Stimulated activated memory B cell treated with anti-CD40 and anti-IgM and Interleukin-4, amounts not matched to agents 10 μg/mL and 1 μg/mL and 100 μg/mL, for 72 hours (primary cell): ENCODE measurements at regions not wholly inside any gene's neighbourhood (a gene's known extent, or its start where the extent isn't known, plus 50 kb on each side); places are given as distances from the start of the nearest gene placed in this dataset.

Experiments
- ATAC-seq: fragments of 150-1000 bp; cut with Tn5 transposase; 2 replicates; pipeline ENCODE4 v1.10.0; 2021
- H3K27ac Mint-ChIP-seq: one replicate; pipeline ENCODE4 v1.8.0; 2022; ENCODE audit warnings: mild to moderate bottlenecking, mixed read lengths
- H3K27me3 Mint-ChIP-seq: one replicate; pipeline ENCODE4 v1.8.0; 2022; ENCODE audit warnings: mixed read lengths
- H3K36me3 Mint-ChIP-seq: one replicate; pipeline ENCODE4 v1.8.0; 2022; ENCODE audit warnings: mixed read lengths
- H3K4me1 Mint-ChIP-seq: one replicate; pipeline ENCODE4 v1.8.0; 2022; ENCODE audit warnings: mixed read lengths
- H3K4me3 Mint-ChIP-seq: one replicate; pipeline ENCODE4 v1.8.0; 2022; ENCODE audit warnings: mild to moderate bottlenecking, moderate library complexity, mixed read lengths
- H3K9me3 Mint-ChIP-seq: one replicate; pipeline ENCODE4 v1.8.0; 2022; ENCODE audit warnings: mixed read lengths

DNA sequence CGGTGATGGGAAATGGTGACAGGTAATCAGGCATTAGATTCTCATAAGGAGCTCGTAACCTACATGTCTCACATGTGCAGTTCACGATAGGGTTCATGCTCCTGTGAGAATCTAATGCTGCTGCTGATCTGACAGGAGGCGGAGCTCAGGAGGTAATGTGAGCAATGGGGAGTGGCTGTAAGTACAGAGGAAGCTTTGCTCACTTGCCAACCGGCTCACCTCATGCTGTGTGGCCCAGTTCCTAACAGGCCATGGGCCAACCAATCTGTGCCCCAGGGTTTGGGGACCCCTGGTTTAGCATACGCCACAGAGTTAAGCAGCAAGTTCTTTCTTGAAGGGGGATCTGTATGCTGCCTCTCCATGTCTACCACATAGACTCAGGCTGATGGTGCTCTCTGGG lies 133.1 kb downstream of the IQUB start:
- no peak overlapping the region for H3K27ac Mint-ChIP-seq
- H3K36me3 Mint-ChIP-seq, result no peaks in the 10 kb centered on the region
- no peak for ATAC-seq
- H3K9me3 Mint-ChIP-seq, result no peaks in the 10 kb centered on the region
- no peaks in the 10 kb centered on the region for H3K4me1 Mint-ChIP-seq
- H3K4me3 Mint-ChIP-seq, result no peak overlapping the region
- no peaks in the 10 kb centered on the region for H3K27me3 Mint-ChIP-seq

DNA sequence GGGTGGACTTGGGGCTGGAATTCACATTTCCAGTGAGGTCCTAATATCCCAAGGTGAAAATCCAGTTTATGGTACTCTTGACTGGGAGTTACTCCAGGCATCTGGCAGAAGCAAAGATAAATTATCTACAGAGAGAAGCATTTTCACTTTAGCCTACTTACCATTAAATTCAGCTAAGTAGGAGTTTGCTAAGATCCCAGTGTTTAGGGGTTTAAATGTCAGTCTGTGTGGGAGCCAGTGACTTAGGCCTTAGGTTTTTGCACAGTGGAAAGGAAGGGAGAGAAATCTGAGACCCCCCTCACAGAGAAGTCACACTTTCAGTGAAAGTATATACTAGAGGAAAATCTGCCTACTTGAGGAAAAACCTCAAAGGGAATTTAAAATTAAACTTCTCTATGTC lies 134.2 kb downstream of the IQUB start:
- Mint-ChIP-seq H3K9me3 (no peaks in the 10 kb centered on the region), H3K36me3 (no peaks in the 10 kb centered on the region), H3K4me1 (no peaks in the 10 kb centered on the region), H3K27ac (no peak overlapping the region), H3K4me3 (no peak overlapping the region), H3K27me3 (no peaks in the 10 kb centered on the region)
- no peak for ATAC-seq

DNA sequence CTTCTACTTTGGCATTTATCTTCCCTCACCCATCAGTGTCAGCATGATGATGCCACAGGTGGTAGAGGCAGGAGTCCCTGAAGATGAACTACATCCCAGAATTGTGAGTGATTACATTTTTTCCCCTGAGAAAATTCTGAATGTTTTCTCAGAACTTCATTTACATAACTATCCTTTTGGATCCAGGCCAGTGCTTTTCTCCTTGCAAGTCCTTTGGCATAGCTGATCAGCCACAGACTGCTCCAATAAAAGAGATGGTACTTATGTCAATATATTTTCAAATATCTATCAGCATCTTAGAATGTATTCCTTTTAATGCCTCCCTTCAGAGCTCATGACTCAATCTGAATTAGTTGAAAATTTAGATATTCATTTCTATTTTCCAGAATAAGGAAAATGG lies 135.5 kb downstream of the IQUB start:
- Mint-ChIP-seq H3K9me3 (no peaks in the 10 kb centered on the region), H3K36me3 (no peaks in the 10 kb centered on the region), H3K27me3 (no peaks in the 10 kb centered on the region), H3K4me3 (no peak overlapping the region), H3K27ac (no peak overlapping the region), H3K4me1 (no peaks in the 10 kb centered on the region)
- no peak for ATAC-seq

DNA sequence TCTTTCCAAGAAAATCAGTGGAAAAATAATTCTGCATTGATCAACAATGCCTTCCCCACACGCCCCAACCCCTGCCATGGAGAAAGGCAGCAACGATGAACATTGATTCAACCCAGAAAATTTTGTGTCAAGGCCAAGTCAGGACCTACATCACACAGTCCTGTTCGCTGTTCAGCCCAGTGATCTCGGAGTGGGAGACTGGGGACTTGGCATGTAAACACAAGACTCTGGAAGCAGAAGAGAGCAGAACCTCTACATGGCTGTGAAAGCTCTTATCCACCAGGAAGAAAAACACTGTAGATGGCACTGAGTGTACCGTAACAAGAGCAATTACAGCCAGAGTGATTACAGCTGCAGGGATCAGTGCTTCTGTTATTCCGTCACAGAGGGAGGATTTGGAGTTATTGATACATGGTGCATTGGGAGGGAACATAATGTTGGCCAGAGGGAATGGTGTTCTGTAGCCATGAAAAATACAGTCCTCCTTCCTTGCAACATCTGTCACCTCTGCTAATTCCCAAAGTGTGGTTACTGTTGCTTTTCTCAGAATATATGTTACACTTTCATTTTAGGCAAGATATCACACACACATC lies 136.6 kb downstream of the IQUB start:
- Mint-ChIP-seq H3K4me3 (no peak overlapping the region), H3K27ac (no peak overlapping the region), H3K9me3 (no peaks in the 10 kb centered on the region), H3K36me3 (no peaks in the 10 kb centered on the region), H3K4me1 (no peaks in the 10 kb centered on the region), H3K27me3 (no peaks in the 10 kb centered on the region)
- no peak for ATAC-seq

DNA sequence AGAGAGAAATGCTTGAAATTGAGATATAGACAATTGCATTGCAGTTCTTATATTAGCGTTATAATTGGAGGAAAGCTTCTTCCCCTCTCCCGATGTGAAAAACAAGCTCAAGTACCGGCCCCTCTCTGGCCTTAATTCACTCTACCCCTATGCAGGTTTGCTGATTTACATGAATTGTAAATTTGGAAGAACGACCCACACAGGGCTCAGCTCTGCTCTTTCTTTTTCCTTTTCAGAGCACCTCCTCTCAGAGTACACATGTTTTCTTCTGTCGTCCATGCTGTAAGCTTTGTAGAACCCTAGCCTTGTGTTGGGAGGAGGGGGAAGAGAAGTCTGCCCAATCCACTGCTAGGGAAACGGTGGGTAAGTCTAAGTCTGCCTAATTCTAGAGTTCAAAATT lies 140.8 kb downstream of the IQUB start:
- Mint-ChIP-seq H3K4me3 (no peak overlapping the region), H3K27ac (no peak overlapping the region), H3K9me3 (no peaks in the 10 kb centered on the region), H3K27me3 (no peaks in the 10 kb centered on the region), H3K4me1 (no peaks in the 10 kb centered on the region), H3K36me3 (no peaks in the 10 kb centered on the region)
- ATAC-seq, result no peak

DNA sequence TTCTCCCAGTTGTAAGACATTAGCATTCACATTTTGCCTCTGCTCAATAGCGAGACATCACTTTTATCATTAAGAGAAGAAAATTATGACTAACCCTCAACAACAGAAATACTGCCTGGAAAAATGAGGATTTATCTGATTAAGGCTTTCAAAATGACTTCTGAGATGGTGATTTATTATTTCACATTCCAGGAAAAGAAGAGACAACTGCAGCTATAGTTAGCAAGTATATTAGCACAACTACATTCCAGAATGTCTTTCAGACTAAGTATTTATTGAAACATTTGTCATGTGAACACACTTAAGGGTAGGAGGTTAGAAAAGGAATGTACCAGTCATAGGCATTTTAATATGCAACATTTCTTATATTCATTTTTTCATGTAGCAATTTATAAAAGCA lies 162.0 kb downstream of the IQUB start:
- no peaks in the 10 kb centered on the region for H3K36me3 Mint-ChIP-seq
- H3K27me3 Mint-ChIP-seq, result no peaks in the 10 kb centered on the region
- H3K27ac Mint-ChIP-seq, result no peak overlapping the region
- H3K4me3 Mint-ChIP-seq, result no peak overlapping the region
- no peak for ATAC-seq
- peaks cover 3% of the 10 kb centered on the region for H3K9me3 Mint-ChIP-seq
- H3K4me1 Mint-ChIP-seq, result no peaks in the 10 kb centered on the region

DNA sequence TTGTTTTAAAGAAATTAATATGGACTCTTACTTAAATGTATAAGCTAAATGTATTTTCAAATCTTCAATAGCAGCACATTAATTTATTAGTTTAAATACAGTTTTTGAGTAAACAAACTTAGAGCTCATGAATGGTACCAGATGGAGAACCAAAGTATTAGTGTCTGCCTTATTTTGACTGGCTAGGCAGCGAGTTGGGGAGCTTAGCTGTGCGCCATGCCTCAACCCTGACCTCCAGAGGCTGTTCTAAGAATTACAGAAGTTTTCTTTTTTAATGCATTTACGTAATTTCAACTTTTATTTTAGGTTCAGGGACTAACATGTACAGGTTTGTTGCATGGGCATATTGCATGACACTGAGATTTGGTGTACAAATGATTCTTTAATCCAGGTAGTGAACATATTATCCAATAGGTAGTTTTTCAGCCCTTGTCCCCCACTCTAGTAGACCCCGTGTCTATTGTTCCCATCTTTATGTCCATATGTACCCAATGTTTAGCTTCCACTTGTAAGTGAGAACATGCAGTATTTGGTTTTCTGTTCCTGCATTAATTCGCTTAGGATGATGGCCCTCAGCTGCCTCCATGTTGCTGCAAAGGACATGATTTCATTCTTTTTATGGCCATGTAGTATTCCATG lies 166.8 kb downstream of the IQUB start:
- H3K36me3 Mint-ChIP-seq, result no peaks in the 10 kb centered on the region
- no peak overlapping the region for H3K27ac Mint-ChIP-seq
- ATAC-seq, result peak; percentile 48
- H3K27me3 Mint-ChIP-seq, result no peaks in the 10 kb centered on the region
- no peaks in the 10 kb centered on the region for H3K4me1 Mint-ChIP-seq
- H3K9me3 Mint-ChIP-seq, result peaks cover 3% of the 10 kb centered on the region
- no peak overlapping the region for H3K4me3 Mint-ChIP-seq

DNA sequence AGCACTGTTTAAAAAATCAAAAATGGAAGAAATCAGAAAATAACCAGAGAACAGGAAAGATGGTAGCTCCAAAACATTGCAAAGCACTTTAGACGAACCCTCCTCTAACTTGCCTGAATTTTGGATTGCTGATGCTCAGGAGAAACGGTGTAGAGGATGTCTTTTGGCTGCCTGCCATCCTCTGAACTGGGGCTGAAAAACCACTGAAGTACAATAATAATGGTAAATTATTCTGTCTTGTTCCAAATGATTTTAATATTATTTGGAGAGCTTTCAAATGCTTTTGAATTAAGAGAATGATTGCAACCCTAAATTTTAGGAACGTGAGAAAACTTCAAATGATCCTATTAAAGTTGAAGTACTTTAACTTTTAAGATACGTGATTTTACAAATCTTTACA lies 167.3 kb upstream of the SLC13A1 start:
- Mint-ChIP-seq H3K36me3 (no peaks in the 10 kb centered on the region), H3K9me3 (peaks cover 3% of the 10 kb centered on the region), H3K4me1 (no peaks in the 10 kb centered on the region), H3K27me3 (no peaks in the 10 kb centered on the region), H3K27ac (no peak overlapping the region), H3K4me3 (no peak overlapping the region)
- no peak for ATAC-seq

DNA sequence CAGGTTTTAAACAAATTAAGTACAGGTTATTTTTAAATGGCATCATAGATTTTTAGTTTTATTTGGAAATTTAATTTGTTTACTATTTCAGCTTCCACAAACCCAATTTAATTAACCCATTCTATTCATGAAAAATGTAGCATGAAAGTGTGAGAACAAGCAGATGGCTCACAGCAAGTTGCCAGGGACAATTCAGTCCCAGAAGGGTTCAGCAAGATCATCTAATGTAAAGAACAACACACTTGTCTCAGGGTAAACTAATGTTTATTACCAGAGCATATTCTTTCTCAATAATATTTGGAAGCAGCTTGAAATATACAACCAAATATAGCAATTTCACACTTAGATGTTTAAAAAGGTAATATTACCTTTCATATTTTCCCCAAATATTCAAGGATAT lies 166.9 kb upstream of the SLC13A1 start:
- no peaks in the 10 kb centered on the region for H3K27me3 Mint-ChIP-seq
- H3K4me1 Mint-ChIP-seq, result no peaks in the 10 kb centered on the region
- peaks cover 3% of the 10 kb centered on the region for H3K9me3 Mint-ChIP-seq
- ATAC-seq, result no peak
- no peak overlapping the region for H3K4me3 Mint-ChIP-seq
- no peaks in the 10 kb centered on the region for H3K36me3 Mint-ChIP-seq
- H3K27ac Mint-ChIP-seq, result no peak overlapping the region

DNA sequence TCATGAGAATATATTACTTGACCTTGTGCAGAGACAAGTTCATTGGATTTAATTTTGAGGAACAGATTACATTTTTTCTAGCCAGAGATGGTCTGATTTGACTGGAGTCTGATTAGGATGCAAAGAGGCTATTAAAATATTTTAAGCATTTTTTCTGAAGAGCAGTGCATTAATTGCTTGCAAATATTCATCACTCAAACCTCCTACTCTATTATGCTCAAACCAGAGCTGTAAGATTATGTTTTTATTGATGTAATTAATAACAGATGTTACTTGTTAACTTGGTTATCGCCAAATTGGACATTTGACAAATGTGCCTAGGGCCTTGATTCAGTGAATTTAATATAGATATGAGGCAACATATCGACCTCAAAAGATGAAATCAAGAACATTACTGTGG lies 160.9 kb upstream of the SLC13A1 start:
- Mint-ChIP-seq H3K36me3 (no peaks in the 10 kb centered on the region), H3K4me1 (no peaks in the 10 kb centered on the region), H3K4me3 (no peak overlapping the region), H3K27ac (no peak overlapping the region), H3K9me3 (no peaks in the 10 kb centered on the region), H3K27me3 (no peaks in the 10 kb centered on the region)
- no peak for ATAC-seq

DNA sequence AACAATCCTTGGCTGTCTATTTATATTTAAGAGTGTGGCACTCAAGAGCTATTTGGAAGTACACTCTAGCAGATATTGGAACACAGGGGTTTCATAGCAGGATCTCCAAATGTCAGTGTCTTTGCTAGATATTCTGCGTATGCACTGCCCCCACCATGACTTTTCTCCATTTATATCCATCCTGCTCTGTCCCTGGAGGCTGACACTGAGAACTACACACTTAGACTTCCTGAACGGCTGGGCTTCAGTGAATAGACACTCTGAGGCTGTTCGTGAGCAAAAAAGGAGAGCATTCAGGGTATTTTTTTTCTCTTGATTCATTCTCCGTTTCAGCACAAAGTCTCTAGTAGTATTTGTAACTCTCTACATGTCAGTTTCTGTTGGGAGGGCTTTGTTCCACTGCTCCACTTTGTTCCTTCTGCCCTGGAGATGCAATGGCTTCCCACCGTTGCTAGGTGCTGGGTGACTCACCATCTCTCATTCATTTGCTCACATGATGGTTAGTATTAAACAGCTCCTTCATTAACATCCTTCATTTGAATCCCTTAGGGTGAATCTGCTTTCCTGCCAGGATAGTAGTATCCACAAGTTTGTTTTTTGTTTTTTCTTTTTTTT lies 155.9 kb upstream of the SLC13A1 start:
- Mint-ChIP-seq H3K9me3 (no peaks in the 10 kb centered on the region), H3K4me1 (no peaks in the 10 kb centered on the region), H3K27ac (no peak overlapping the region), H3K36me3 (no peaks in the 10 kb centered on the region), H3K27me3 (no peaks in the 10 kb centered on the region), H3K4me3 (no peak overlapping the region)
- no peak for ATAC-seq

DNA sequence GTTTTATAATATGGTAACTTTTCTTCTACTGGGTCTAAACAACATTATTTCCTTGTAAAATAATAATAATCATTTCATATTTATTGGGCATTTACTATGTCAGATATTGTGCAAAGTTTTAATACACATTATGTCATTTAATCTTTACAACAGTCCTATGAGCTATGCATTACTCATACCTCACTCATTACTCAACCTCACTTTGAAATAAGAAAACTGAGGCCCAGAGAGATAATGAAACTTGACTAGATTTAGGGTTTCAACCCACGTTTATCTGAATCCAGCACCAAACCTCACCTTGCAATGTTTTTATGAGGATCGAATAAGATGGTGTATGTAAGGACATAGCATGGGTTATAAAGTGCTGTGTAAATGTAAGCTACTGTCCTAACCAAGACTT lies 153.2 kb upstream of the SLC13A1 start:
- H3K4me3 Mint-ChIP-seq, result no peak overlapping the region
- no peaks in the 10 kb centered on the region for H3K27me3 Mint-ChIP-seq
- no peaks in the 10 kb centered on the region for H3K36me3 Mint-ChIP-seq
- no peak overlapping the region for H3K27ac Mint-ChIP-seq
- ATAC-seq, result no peak
- no peaks in the 10 kb centered on the region for H3K4me1 Mint-ChIP-seq
- H3K9me3 Mint-ChIP-seq, result no peaks in the 10 kb centered on the region

DNA sequence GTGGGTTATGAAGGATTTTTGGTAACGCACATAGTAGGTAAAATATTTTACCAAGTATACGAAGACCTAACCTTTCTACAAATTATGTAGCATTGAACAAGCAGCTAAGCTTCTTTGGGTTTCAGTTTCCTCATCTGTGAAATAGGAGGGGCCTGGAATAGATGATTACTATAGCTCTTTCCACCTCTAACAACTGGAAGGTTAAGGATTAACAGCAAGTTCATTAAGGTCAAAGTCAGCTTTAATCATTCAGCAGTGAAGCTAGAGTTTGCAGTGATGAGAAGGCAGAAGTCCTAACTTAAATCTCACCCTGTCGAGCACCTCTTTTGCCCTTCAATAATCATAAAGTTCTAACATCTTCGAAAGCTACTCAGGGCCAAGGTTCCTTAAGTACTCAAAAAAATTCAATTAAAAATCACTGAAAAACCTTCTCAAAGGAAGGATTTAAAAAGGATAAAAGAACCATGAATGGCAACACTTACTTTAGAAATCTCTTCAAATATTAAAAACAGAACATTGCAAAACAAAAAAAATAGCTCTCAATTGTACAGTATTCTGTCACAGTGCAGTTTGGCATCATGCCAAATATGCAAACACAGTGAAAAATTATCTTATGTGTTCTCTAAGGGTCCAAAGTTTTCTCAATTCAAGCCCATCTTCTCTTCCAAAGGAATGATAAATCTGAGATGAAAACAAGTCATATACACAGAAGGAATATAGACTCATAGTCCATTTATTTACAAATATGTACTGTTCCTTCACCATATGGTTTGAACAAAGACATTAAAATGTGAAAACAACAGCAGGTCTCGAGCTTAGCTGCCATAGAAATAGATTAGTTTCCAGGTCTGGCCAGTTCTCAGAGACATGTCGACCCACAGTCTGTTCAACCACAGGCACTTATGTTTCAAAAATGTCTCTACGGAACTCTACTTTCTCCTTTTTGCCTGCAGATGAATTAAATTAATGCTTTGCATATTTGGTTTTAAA lies 152.0 kb upstream of the SLC13A1 start:
- Mint-ChIP-seq H3K4me3 (no peak overlapping the region), H3K9me3 (no peaks in the 10 kb centered on the region), H3K27ac (no peak overlapping the region), H3K36me3 (no peaks in the 10 kb centered on the region), H3K27me3 (no peaks in the 10 kb centered on the region), H3K4me1 (no peaks in the 10 kb centered on the region)
- no peak for ATAC-seq

DNA sequence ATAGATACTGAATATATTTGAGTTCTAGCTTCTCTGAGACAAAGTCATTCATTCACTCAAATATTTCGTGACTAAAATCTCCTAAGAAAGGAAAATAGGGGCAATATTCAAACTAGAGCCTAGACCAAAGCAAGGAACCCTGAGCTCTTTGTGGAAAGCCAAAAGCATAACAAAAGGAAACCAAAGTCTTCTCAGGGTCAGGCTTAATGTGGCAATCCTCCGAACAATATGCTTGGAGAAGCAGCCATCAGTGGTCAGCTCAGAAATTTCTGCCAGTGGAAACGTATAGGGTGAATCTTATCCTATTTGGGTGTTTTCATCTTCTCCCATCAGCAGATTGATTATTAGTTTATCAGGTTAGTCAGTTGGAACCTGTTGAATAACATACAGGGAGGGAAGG lies 151.3 kb upstream of the SLC13A1 start:
- H3K4me1 Mint-ChIP-seq, result no peaks in the 10 kb centered on the region
- no peaks in the 10 kb centered on the region for H3K9me3 Mint-ChIP-seq
- no peak overlapping the region for H3K4me3 Mint-ChIP-seq
- no peak for ATAC-seq
- H3K36me3 Mint-ChIP-seq, result no peaks in the 10 kb centered on the region
- no peak overlapping the region for H3K27ac Mint-ChIP-seq
- no peaks in the 10 kb centered on the region for H3K27me3 Mint-ChIP-seq

DNA sequence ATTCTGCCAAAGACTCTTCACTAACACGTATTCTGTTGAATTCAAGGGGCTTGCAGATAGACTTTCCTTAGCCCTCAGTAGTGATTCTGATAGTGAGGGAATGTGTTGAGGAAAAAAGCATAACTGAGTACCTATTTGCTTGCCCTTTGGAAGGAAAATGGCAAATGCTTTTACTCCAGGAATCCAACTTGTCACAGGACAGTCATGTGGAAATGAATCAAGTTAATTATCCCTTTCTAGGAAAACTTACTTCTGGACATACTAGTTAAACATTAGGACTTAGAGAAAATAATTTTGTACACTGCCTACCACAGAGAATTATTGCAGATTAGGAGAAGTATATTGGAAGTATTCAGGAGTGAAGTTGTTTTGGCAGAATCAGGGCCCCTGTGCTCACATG lies 148.9 kb upstream of the SLC13A1 start:
- H3K4me3 Mint-ChIP-seq, result no peak overlapping the region

More for the DNA sequence above, 148.9 kb upstream of the SLC13A1 start:
- Mint-ChIP-seq H3K9me3 (no peaks in the 10 kb centered on the region), H3K27me3 (no peaks in the 10 kb centered on the region), H3K36me3 (no peaks in the 10 kb centered on the region), H3K4me1 (no peaks in the 10 kb centered on the region), H3K27ac (no peak overlapping the region)
- no peak for ATAC-seq
